ENCODE measurements at regions not wholly inside any gene's neighbourhood (a gene's known extent, or its start where the extent isn't known, plus 50 kb on each side); places are given as distances from the start of the nearest gene placed in this dataset.
"Not testable (repeated sequence)": the region's sequence is repeated elsewhere in the genome, so short reads cannot be mapped to it uniquely, and the experiment has no call there.

DNA sequence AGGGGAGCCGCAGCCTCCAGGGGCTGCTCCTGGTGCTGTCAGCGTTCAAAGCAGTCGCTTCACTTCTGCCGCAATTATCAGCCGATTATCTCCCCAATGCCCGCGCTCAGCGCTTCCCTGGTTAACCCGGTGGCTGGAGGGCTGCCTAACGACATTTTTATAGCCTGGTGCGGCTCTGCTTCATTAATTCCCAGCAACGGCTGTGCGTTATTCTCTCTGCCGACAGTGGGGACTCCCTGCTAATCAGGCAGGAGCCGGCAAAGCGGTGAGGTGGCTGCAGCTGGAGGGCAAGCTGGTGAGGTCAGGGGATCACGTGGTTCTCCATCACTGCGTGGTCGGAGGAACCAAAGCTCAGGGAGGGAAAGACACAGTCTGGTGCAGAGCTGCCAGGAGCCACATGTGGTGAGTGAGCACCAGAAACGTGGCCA is 62.9 kb downstream of the GLRX5 start:
- DNase-seq (ENCODE audit: low spot score) = peak; percentile 84

DNA sequence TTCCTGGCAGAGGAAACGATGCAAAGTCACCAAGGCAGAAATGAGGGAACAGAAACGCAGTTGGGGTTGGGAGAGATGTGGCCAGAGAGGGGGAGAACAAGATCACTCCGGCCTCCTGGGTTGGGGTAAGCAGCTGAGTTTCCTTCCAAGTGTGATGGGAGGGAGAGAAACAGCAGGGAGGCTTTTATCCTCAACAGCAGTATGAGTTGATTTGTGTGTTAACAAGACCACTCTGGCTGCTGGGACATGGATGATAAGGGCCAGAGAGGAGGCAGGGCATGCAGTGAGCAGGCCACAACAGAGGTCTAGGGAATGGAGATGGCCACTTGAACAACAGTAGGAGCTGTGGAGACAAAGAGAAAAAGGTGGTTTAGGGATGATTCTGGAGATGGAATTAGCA is 66.8 kb downstream of the GLRX5 start:
- no peak for DNase-seq (ENCODE audit: low spot score)

DNA sequence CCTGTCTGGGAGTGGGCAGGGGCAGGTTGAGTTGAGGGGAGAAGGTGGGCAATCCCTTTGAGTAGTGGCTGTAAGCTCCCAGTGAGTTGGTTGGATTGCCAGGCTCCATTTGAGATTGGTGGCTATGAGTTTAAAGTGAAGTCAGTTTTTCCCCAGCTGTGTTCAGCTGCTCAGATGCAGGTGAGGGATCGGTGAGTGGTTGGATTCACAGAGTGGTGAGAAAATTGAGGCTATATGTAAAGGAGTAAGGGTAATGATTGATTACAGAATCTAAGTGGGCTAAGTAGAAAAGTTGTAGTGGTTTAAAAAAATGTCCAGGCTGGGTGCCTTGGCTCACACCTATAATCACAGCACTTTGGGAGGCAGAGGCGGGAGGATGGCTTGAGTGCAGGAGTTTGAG is 68.6 kb downstream of the GLRX5 start:
- DNase-seq (ENCODE audit: low spot score) = no peak

DNA sequence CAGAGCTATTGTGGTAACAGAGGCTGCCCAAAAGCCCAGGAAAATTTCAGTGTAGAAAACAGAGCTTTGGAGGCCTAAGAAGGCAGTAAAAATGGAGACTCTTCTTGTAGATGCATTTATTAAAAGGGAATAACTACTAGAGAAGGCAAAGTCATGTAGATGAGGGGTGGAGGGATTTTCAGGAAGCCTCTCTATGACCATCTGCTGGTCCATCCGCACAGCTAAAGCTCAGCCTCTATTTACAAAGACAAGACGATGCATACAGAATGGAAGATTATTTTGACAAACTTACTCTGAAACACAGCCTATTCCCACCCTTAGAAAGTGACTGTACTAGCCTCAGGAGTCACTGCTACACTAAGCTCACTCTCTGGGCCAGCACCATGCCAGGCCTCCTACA is 71.4 kb downstream of the GLRX5 start:
- no peak for DNase-seq (ENCODE audit: low spot score)

DNA sequence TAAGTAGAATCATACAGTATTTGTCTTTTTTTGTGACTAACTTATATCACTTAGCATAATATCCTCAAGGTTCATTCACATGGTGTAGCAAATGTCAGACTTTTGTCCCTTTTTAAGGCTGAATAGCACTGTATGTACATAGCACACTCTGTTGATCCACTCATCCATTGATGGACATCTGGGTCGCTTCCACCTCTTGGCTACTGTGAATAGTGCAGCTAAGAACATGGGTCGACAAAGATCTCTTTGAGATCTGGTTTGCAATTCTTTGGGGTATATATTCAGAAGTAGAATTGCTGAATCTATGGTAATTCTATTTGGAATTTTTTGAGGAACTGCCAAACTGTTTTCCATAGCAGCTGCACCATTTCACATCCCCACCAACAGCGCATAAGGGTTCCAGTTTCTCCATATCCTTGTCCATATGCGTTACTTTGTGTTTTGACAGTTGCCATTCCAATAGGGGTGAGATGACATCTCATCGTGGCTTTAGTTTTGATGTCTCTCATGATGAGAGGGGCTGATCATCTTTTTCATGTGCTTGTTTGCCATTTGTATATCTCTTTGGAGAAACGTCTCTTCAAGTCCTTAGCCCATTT is 73.9 kb downstream of the GLRX5 start:
- no peak for DNase-seq (ENCODE audit: low spot score)

DNA sequence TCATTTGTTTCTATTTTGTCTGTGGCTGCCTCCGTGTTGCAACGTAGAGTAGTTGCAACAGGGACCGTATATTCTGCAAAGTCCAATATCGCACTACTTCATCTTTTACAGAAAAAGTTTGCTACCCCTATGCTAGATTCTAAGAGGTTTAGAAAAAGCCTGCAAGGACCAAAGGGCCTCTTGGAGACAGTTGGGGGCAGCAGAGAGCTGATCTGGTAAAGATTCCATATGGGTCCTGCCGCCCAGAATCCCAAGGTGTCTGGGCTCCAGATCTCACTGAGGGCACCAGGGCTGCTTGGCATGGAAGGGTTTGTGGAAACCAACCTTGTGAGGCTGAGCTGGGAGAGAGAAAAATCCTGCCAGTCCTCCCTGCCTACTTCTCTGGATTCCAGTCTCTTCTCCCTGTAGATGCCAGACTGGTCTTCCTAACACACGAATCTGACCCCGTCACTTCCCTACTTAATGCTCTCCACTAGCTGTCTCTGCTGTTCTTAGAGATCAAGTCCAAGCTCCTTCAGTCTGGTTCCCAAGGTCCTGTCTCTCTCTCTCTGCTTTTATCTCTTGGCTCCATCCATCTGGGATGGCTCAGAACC is 74.6 kb downstream of the GLRX5 start:
- DNase-seq (ENCODE audit: low spot score) = peak; percentile 49

DNA sequence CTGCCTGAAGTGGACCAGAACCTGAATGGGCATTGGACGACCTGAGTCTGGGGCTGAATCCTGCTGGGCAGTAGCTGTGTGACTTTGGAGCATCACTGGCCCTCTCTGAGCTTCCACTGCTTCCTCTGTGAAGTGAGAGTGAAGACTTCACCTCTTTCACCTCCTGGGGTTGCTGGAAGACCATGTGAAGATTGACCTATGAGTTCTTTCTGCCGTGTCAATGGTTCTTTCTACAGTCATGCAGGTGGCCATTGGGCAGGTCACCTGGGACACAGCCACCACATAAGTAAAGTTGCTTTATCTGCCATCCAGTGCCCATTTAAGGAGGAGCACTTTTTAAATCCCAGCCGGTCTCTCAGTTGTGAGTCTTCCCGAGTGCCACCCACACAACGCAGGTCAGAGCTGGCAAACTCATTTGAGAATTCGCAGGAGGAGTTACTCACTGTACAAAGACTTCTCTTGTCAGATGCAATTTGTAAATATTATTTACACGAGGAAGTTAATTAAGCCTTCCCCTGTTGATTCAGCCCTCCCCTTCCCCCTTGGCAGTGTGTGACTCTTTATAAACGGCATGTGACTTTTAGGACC is 74.8 kb upstream of the TCL1B start:
- DNase-seq (ENCODE audit: low spot score) = no peak

DNA sequence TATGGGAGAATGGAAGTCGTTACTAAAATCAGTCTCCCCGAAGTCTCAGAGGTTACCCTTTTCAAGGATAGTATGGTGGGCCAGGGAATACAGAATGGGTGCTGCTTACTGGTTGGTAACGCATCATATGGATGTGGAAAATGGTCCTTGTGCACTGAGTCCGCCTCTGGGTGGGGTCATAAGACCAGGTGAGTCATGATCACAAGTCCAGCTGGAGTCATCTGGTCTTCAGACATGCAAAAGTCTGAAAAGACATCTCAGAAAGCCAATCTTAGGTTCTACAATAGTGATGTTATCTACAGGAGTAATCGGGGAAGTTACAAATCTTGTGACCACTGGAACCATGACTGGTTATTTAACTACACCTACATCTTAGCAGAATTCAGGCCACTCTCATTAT is 71.9 kb upstream of the TCL1B start:
- DNase-seq (ENCODE audit: low spot score) = peak; percentile 10

DNA sequence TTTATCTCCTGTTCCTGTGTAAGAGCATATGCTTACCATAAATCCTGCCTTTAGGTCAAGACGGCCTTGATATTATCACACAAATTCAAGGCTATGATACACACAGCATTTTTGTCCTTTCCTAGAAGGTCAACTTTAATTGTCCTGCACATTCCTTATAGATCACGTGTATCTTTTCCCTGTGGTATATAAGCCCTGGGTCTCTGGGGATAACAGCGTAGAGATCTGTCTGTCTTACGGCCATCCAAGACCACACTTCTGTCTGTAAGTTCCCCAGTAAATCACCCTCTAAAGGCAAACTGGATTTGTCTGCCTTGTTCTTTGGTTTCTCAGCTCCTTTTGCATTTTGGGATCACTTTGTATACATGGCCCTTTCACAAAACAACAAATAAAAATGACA is 69.5 kb upstream of the TCL1B start:
- no peak for DNase-seq (ENCODE audit: low spot score)

DNA sequence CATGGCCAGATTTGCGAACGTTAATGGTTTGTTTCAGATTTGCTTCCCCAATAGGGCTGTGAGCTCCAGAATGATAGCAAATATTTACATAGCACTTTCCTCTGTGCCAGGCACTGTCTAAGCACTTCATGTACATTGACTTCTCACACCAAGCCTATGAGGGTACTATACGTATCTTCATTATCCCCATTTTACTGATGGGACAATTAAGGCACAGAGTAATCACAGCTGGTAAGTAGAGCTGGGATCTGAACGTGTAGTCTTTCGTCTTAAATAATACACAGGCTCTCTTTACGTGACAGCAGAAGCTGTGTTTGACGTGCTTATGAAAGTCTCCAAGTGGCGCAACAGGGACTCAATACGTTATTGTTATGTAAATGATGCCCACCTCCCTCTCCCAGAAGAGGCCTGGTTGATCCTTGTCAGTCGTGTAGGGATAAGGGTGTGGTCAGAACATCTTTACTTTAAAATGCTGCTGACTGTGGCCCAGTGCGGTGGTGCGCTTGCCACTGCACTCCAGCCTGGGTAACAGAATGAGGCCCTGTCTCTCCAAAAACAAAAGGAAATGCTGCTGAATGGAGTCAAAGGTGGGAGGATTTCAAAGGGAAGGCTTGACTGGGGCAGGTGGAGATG is 66.3 kb upstream of the TCL1B start:
- DNase-seq (ENCODE audit: low spot score) = no peak

DNA sequence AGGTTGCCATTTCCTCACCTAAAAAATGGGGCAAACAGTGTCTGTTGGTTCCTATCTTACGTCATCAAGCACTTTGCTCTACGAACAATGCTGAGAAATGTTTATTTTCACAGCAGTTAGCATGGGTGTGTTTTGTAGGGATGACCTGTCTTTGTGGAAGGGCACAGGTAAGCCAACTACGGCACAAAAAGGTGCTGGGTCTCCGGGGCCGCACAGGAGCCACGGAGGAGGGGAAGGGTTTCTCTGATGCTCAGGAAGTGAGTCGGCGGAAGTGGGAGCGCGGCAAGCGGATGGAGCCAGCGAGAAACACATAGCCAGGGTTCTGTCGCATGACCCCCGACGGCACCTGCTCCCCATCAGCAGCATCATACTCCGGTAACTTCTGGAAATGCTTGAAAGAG is 65.6 kb upstream of the TCL1B start:
- DNase-seq (ENCODE audit: low spot score) = no peak

DNA sequence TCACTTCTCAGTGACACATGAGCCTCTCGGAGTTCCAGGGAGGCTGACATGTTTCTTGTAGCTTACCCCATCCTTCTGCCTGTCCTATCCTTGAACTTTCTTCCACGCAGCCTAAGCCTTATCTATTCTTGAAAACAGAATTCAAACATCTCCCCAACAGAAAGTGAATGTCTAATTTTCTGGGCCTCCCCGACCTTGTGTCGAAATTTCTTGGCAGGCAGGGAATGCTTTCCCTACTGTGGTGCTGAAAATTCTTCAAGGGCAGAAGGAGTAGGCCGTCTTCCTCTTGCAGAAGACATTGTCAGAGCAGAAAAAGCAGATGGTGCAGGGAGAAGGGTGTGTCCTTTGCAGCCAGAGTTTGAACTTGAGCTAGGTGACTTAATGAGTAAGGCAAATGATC is 63.0 kb upstream of the TCL1B start:
- no peak for DNase-seq (ENCODE audit: low spot score)

DNA sequence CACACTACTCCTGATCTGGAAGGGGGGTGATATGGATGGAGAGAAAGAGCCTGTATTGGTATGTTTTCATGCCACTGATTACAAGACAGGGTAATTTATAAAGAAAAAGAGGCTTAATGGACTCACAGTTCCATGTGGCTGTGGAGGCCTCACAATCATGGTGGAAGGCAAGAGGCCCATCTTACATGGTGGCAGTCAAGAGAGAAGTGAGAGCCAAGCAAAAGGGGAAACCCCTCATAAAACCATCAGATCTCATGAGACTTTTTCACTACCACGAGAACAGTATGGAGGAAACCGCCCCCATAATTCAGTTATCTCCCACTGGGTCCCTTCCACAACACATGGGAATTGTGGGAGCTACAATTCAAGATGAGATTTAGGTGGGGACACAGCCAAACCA is 60.5 kb upstream of the TCL1B start:
- not testable (repeated sequence) for DNase-seq (ENCODE audit: low spot score)

DNA sequence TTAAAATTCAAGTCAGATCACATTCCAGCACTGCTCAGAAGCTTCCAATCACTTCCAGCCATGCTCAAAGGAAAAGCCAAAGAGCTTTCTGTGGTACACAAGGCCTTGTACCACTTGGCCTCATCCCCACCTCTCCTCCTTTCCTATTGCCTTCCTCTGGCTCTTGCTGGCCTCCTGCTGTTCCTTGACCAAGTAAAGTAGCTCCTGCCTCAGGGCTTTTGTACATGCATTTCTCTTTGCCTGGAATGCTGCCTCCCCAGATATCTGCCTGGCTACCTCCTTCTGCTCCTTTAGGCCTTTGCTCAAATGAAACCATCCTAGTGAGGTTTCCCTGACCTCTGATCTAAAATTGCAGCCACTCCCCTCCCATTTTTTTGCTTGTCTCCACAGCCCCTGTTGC is 51.2 kb upstream of the TCL1B start:
- no peak for DNase-seq (ENCODE audit: low spot score)

Data from kidney tubule cell (primary cell).